ENCODE measurements at regions not wholly inside any gene's neighbourhood (a gene's known extent, or its start where the extent isn't known, plus 50 kb on each side); places are given as distances from the start of the nearest gene placed in this dataset.

GRCh38 chr4:4778554-4778953 is 80.9 kb upstream of the MSX1 start:
- TF ChIP-seq, protein P1, sequence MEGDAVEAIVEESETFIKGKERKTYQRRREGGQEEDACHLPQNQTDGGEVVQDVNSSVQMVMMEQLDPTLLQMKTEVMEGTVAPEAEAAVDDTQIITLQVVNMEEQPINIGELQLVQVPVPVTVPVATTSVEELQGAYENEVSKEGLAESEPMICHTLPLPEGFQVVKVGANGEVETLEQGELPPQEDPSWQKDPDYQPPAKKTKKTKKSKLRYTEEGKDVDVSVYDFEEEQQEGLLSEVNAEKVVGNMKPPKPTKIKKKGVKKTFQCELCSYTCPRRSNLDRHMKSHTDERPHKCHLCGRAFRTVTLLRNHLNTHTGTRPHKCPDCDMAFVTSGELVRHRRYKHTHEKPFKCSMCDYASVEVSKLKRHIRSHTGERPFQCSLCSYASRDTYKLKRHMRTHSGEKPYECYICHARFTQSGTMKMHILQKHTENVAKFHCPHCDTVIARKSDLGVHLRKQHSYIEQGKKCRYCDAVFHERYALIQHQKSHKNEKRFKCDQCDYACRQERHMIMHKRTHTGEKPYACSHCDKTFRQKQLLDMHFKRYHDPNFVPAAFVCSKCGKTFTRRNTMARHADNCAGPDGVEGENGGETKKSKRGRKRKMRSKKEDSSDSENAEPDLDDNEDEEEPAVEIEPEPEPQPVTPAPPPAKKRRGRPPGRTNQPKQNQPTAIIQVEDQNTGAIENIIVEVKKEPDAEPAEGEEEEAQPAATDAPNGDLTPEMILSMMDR (IDR thresholded peaks at IDR 0.05; ENCODE audit: low read depth, low read length) = no peak
- H3K4me3 ChIP-seq (ENCODE audit: low read depth, low read length) = no peak overlapping the region
- no peak for DNase-seq (ENCODE audit: low read depth, low spot score)
- in situ Hi-C loops (cut with HindIII; ENCODE audit: low sequenced_read_pairs) = no loop called here

DNA sequence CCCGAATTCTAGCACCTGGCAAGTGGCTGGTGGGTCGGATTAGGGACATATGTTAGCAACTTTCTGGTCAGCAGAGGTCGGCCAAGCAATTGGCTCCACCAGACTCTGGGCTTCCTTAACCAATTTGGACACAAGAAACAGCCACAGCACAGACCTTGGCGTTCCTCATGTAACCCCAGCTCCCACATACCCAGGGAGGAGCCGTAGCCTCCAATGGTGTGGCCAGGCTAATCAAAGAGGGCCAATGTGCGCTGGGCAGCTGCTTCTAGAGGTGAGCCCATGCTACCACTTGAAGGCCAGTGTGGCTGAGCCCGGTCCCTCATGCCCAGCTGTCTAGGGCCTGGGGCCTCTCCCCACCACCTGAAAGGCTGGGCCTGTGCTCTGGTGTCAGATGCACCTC is 82.5 kb upstream of the MSX1 start:
- in situ Hi-C loops (cut with HindIII; ENCODE audit: low sequenced_read_pairs) = no loop called here
- TF ChIP-seq, protein P1 (IDR thresholded peaks at IDR 0.05; ENCODE audit: low read depth, low read length) = no peak

GRCh38 chr4:4776335-4776734 is 83.1 kb upstream of the MSX1 start:
- H3K4me3 ChIP-seq (ENCODE audit: low read depth, low read length) = no peak overlapping the region
- TF ChIP-seq, protein P1 (IDR thresholded peaks at IDR 0.05; ENCODE audit: low read depth, low read length) = no peak
- in situ Hi-C loops (cut with HindIII; ENCODE audit: low sequenced_read_pairs) = no loop called here
- no peak for DNase-seq (ENCODE audit: low read depth, low spot score)

More for the DNA sequence above, 82.5 kb upstream of the MSX1 start:
- no peak for DNase-seq (ENCODE audit: low read depth, low spot score)
- H3K4me3 ChIP-seq (ENCODE audit: low read depth, low read length) = no peak overlapping the region

DNA sequence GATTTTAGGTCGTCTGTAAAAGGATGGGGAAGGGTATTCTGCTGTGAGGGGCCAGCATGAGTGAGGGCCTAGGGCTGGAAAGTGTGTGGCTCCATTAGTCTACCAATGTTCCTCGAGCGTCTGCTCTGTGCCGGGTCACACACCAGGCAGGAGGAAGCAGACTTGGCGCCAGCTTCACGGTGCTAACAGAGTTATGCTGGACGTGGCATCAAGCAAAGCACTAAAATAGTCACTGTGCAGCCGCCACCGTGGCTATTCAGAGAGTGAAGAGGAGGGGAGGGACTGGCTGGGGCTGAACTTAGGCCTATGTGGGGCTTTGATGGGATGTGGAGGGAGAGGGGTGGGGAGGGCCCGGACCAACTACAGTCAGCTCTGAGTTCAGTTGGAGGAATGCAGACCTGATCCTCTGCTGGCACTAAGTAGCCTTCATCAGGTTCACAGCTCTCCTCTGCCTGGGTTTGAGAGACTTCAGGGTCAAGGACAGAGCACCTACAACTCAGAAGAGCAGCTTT is 83.9 kb upstream of the MSX1 start:
- DNase-seq (ENCODE audit: low read depth, low spot score) = no peak
- in situ Hi-C loops (cut with HindIII; ENCODE audit: low sequenced_read_pairs) = no loop called here
- H3K4me3 ChIP-seq (ENCODE audit: low read depth, low read length) = no peak overlapping the region
- TF ChIP-seq, protein P1 (IDR thresholded peaks at IDR 0.05; ENCODE audit: low read depth, low read length) = no peak

- TF ChIP-seq, protein P1 (IDR thresholded peaks at IDR 0.05; ENCODE audit: low read depth, low read length) = no peak
- H3K4me3 ChIP-seq (ENCODE audit: low read depth, low read length) = no peak overlapping the region
- DNase-seq (ENCODE audit: low read depth, low spot score) = no peak
- in situ Hi-C loops (cut with HindIII; ENCODE audit: low sequenced_read_pairs) = no loop called here
These were observed 86.9 kb upstream of the MSX1 start for GRCh38 chr4:4772534-4772933.

DNA sequence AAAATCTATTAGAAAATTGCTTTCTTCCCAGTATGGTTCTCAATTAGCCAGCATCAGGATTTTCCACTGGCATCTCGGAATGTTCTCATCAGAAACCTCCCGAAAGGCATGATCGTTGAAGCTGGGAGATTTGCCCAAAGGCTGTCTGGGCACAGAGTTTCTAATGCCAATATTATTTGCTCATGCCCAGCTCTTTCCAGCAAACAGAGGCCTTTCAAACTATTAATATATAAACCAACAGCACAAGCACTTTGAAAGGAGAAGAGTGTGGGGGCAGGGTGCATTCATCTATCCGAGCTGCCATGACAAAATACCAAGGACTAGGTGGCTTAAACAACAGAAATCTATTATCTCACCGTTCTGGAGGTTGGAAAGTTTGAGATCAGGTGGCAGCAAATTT is 88.3 kb upstream of the MSX1 start:
- in situ Hi-C loops (cut with HindIII; ENCODE audit: low sequenced_read_pairs) = no loop called here

More for the DNA sequence above, 88.3 kb upstream of the MSX1 start:
- no peak overlapping the region for H3K4me3 ChIP-seq (ENCODE audit: low read depth, low read length)
- TF ChIP-seq, protein P1 (IDR thresholded peaks at IDR 0.05; ENCODE audit: low read depth, low read length) = no peak
- no peak for DNase-seq (ENCODE audit: low read depth, low spot score)

All from astrocyte of the spinal cord (primary cell).